ENCODE measurements at regions not wholly inside any gene's neighbourhood (a gene's known extent, or its start where the extent isn't known, plus 50 kb on each side); places are given as distances from the start of the nearest gene placed in this dataset.
"Not testable (repeated sequence)": the region's sequence is repeated elsewhere in the genome, so short reads cannot be mapped to it uniquely, and the experiment has no call there.

GRCh38 chr16:26497896-26498295, 568.8 kb upstream of the C16orf82 start:
- H3K27ac ChIP-seq (ENCODE audit: low read depth, low read length, poor library complexity, severe bottlenecking): no peak overlapping the region
- H3K4me1 ChIP-seq (ENCODE audit: insufficient read depth, low read length, poor library complexity, severe bottlenecking): no peaks in the 10 kb centered on the region
- H3K36me3 ChIP-seq (ENCODE audit: insufficient read depth, low read length, poor library complexity, severe bottlenecking): no peaks in the 10 kb centered on the region
- intact Hi-C loops (cut with micrococcal nuclease; ENCODE audit: unreplicated experiment): no loop called here
- TF ChIP-seq EZH2 (IDR thresholded peaks at IDR 0.05; ENCODE audit: borderline replicate concordance, low read depth, low read length, poor library complexity, severe bottlenecking): no peak
- TF ChIP-seq, protein P1, sequence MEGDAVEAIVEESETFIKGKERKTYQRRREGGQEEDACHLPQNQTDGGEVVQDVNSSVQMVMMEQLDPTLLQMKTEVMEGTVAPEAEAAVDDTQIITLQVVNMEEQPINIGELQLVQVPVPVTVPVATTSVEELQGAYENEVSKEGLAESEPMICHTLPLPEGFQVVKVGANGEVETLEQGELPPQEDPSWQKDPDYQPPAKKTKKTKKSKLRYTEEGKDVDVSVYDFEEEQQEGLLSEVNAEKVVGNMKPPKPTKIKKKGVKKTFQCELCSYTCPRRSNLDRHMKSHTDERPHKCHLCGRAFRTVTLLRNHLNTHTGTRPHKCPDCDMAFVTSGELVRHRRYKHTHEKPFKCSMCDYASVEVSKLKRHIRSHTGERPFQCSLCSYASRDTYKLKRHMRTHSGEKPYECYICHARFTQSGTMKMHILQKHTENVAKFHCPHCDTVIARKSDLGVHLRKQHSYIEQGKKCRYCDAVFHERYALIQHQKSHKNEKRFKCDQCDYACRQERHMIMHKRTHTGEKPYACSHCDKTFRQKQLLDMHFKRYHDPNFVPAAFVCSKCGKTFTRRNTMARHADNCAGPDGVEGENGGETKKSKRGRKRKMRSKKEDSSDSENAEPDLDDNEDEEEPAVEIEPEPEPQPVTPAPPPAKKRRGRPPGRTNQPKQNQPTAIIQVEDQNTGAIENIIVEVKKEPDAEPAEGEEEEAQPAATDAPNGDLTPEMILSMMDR (conservative IDR thresholded peaks at IDR 0.05; ENCODE audit: low read depth, low read length): no peak
- ChIA-PET CTCF (no interaction called here), POLR2A (ENCODE audit: low non-redundant PET) (no interaction called here)
- no peaks in the 10 kb centered on the region for H3K9me3 ChIP-seq (ENCODE audit: low read depth, low read length, poor library complexity, severe bottlenecking)
- H3K4me3 ChIP-seq (ENCODE audit: low read depth, low read length, poor library complexity, severe bottlenecking): no peak overlapping the region
- no peak for DNase-seq (ENCODE audit: low spot score)
- H3K27me3 ChIP-seq (replicated peaks; ENCODE audit: insufficient read depth, low read depth, low read length, poor library complexity): peaks cover 9% of the 10 kb centered on the region
- no TSS peak for BruUV-seq (replicated peaks)

- no peak overlapping the region for H3K27ac ChIP-seq (ENCODE audit: low read depth, low read length, poor library complexity, severe bottlenecking)
- no peak for TF ChIP-seq EZH2 (IDR thresholded peaks at IDR 0.05; ENCODE audit: borderline replicate concordance, low read depth, low read length, poor library complexity, severe bottlenecking)
- TF ChIP-seq, protein P1 (conservative IDR thresholded peaks at IDR 0.05; ENCODE audit: low read depth, low read length): no peak
- no TSS peak for BruUV-seq (replicated peaks)
- peaks cover 5% of the 10 kb centered on the region for H3K27me3 ChIP-seq (replicated peaks; ENCODE audit: insufficient read depth, low read depth, low read length, poor library complexity)
- intact Hi-C loops (cut with micrococcal nuclease; ENCODE audit: unreplicated experiment): no loop called here
- no peaks in the 10 kb centered on the region for H3K4me1 ChIP-seq (ENCODE audit: insufficient read depth, low read length, poor library complexity, severe bottlenecking)
- ChIA-PET POLR2A (ENCODE audit: low non-redundant PET) (no interaction called here), CTCF (no interaction called here)
- H3K9me3 ChIP-seq (ENCODE audit: low read depth, low read length, poor library complexity, severe bottlenecking): no peaks in the 10 kb centered on the region
- no peak for DNase-seq (ENCODE audit: low spot score)
- no peaks in the 10 kb centered on the region for H3K36me3 ChIP-seq (ENCODE audit: insufficient read depth, low read length, poor library complexity, severe bottlenecking)
- H3K4me3 ChIP-seq (ENCODE audit: low read depth, low read length, poor library complexity, severe bottlenecking): no peak overlapping the region
Measured at GRCh38 chr16:26500326-26500725, 566.4 kb upstream of the C16orf82 start.

- H3K4me1 ChIP-seq (ENCODE audit: insufficient read depth, low read length, poor library complexity, severe bottlenecking): no peaks in the 10 kb centered on the region
Measured at GRCh38 chr16:26505496-26505895, 561.2 kb upstream of the C16orf82 start.

DNA sequence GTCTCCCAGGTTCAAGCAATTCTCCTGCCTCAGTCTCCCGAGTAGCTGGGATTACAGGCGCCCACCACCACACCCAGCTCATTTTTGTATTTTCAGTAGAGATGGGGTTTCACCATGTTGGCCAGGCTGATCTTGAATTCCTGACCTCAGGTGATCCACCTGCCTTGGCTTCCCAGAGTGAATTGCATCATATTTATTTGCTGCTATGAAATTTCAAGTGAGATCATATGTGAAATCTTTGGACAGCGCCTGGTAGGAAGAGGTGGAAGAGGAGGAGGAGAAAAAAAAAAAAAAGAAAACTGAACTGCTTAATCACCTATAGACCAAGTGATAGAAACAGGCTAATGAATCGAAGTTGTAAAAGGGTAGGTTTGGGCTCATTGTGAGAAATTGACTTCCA, 557.8 kb upstream of the C16orf82 start:
- H3K36me3 ChIP-seq (ENCODE audit: insufficient read depth, low read length, poor library complexity, severe bottlenecking); H3K9me3 ChIP-seq (ENCODE audit: low read depth, low read length, poor library complexity, severe bottlenecking); H3K27ac ChIP-seq (ENCODE audit: low read depth, low read length, poor library complexity, severe bottlenecking); DNase-seq (ENCODE audit: low spot score); H3K4me1 ChIP-seq (ENCODE audit: insufficient read depth, low read length, poor library complexity, severe bottlenecking); intact Hi-C loops (cut with micrococcal nuclease; ENCODE audit: unreplicated experiment); H3K4me3 ChIP-seq (ENCODE audit: low read depth, low read length, poor library complexity, severe bottlenecking); BruUV-seq (replicated peaks); H3K27me3 ChIP-seq (replicated peaks; ENCODE audit: insufficient read depth, low read depth, low read length, poor library complexity); POLR2A ChIA-PET (ENCODE audit: low non-redundant PET); CTCF ChIA-PET: not testable (repeated sequence)

More at GRCh38 chr16:26505496-26505895, 561.2 kb upstream of the C16orf82 start:
- no peak for TF ChIP-seq EZH2 (IDR thresholded peaks at IDR 0.05; ENCODE audit: borderline replicate concordance, low read depth, low read length, poor library complexity, severe bottlenecking)
- TF ChIP-seq, protein P1 (conservative IDR thresholded peaks at IDR 0.05; ENCODE audit: low read depth, low read length): no peak
- H3K27ac ChIP-seq (ENCODE audit: low read depth, low read length, poor library complexity, severe bottlenecking): no peak overlapping the region
- no peaks in the 10 kb centered on the region for H3K36me3 ChIP-seq (ENCODE audit: insufficient read depth, low read length, poor library complexity, severe bottlenecking)
- H3K27me3 ChIP-seq (replicated peaks; ENCODE audit: insufficient read depth, low read depth, low read length, poor library complexity): no peaks in the 10 kb centered on the region
- intact Hi-C loops (cut with micrococcal nuclease; ENCODE audit: unreplicated experiment): no loop called here
- ChIA-PET CTCF (no interaction called here), POLR2A (ENCODE audit: low non-redundant PET) (no interaction called here)
- no TSS peak for BruUV-seq (replicated peaks)
- no peak for DNase-seq (ENCODE audit: low spot score)
- H3K9me3 ChIP-seq (ENCODE audit: low read depth, low read length, poor library complexity, severe bottlenecking): no peaks in the 10 kb centered on the region
- no peak overlapping the region for H3K4me3 ChIP-seq (ENCODE audit: low read depth, low read length, poor library complexity, severe bottlenecking)
